SK-MEL-5 (cell line): ENCODE measurements at regions not wholly inside any gene's neighbourhood (a gene's known extent, or its start where the extent isn't known, plus 50 kb on each side); places are given as distances from the start of the nearest gene placed in this dataset.

Experiments
- DNase-seq: peaks from one replicate; pipeline ENCODE4 v3.0.0-alpha.2; 2016; ENCODE audit warnings: low read depth, low spot score
- in situ Hi-C: cut with HindIII; loops from 2 replicates; pipeline ENCODE4 v1.10.0; 2016; ENCODE audit warnings: low sequenced_read_pairs, high pct_unique_total_duplicates, low pct_unique_long_range_greater_than_20kb

DNA sequence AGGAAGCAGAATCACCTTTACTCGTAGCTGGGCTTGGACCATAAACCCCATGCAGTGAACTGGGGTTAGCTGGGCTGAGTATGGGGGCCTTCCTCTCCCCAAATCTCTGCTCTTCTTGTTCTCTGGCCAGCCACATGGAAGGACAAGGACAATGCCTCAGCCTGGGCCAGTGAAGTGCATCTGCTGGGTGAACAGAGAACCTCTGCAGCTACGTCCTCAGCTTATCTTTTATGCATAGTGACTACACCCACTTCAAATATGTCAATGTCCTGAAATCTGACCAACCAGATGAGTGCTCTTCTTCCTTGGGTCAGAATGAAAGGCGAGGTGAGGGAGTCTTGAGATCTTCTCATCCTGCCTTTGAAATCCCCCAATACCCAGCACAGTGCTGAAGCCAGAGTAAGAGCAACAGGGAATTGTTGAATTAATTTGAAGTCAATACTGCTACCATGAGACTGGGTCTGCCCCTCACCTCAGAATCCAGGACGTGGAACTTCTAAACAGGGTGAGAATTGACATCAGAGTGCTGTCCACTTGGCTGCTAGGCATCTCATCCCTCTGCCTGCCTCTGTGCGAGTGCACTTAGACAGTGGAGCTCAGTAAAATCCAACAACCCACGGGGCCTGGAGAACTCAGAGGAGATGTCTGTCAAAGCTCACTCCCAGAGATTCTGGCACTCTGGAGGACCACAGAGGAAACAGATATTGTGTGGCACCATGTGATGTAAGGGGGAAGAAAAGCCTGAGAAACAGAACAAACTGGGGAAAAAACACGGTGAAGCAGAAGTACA, 99.0 kb downstream of the IER5 start:
- in situ Hi-C loops, result no loop called here

GRCh38 chr1:181189245-181189644, 100.7 kb downstream of the IER5 start:
- in situ Hi-C loops, result no loop called here
- DNase-seq, result no peak

More for the DNA sequence above, 99.0 kb downstream of the IER5 start:
- DNase-seq, result no peak

DNA sequence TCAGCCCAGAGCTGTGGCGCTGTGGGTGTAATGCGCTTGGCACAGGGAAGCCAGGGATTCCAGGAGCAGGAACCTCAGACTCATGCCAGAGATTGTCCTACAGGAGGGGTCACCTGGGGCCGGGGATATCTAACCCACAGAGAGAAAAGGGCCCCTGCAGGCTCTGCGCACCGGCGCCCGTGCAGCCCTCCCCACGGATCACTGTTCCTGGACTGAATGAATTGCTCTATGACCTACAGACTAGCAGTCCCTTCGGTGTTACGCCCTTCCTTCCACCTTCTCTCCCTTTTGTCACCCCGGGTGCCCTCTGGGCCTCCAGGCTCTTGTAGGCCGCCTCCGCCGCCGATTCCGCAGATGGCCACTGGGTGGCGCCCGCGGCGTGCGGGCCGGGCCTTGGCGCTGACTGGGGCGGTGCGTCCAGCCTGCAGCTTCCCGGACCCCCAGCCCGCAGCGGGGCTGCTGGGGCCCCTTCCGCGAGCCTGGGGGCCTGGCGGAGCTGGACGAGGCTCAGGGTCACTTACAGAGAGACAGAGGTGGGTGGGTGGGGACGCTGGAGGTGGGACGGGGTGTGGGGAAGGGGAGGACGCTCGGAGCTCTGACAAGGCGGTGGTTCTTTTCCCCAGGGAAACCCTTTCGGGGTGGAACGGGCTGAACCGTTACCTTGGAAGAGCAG, 101.3 kb downstream of the IER5 start:
- DNase-seq, result peak; percentile 60
- in situ Hi-C loops, result no loop called here

DNA sequence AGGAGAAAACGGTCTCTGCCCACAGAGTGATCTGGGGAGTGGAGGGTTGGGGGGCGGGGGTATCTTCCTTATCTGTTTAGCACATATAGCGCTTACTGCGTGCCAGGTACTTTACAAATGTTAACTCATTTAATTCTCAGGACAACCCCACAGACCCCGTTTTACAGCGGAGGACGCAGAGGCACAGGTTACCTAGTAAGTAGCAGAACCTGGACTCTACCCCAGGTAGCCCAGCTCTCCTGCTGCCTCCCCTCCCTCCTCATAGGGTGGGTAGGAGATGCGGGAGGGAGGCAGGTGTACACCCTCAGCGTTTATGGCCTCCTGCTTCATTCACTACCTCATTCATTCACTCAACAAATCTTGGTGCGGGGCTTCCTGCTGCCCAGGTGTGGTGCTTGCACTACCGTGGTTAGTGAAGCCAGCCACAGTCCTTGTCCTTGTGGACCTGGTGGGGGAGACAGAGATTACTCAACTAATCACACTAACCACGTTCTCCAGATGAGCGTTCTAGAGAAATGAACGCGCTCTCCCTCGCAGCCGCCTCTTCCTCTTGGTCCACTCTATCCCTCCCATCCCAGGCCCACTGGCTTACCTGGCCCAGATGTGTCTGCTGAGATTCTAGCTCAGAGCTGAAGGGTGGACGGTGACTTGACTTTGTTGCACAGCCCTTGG, 102.0 kb downstream of the IER5 start:
- DNase-seq, result no peak
- in situ Hi-C loops, result no loop called here

- in situ Hi-C loops, result no loop called here
- DNase-seq, result no peak
These were observed 103.1 kb downstream of the IER5 start for GRCh38 chr1:181191494-181192040.

GRCh38 chr1:181192316-181192715, 103.8 kb downstream of the IER5 start:
- no peak for DNase-seq
- in situ Hi-C loops, result no loop called here

GRCh38 chr1:181202986-181203555, 114.6 kb downstream of the IER5 start:
- in situ Hi-C loops, result no loop called here
- DNase-seq, result no peak

- DNase-seq, result no peak
- in situ Hi-C loops, result no loop called here
These were observed 116.0 kb downstream of the IER5 start for GRCh38 chr1:181204530-181204929.

GRCh38 chr1:181205901-181206300, 117.4 kb downstream of the IER5 start:
- in situ Hi-C loops, result no loop called here
- no peak for DNase-seq

GRCh38 chr1:181206513-181206912, 118.0 kb downstream of the IER5 start:
- no peak for DNase-seq
- in situ Hi-C loops, result no loop called here

GRCh38 chr1:181206979-181207790, 118.7 kb downstream of the IER5 start:
- DNase-seq, result no peak
- in situ Hi-C loops, result no loop called here

DNA sequence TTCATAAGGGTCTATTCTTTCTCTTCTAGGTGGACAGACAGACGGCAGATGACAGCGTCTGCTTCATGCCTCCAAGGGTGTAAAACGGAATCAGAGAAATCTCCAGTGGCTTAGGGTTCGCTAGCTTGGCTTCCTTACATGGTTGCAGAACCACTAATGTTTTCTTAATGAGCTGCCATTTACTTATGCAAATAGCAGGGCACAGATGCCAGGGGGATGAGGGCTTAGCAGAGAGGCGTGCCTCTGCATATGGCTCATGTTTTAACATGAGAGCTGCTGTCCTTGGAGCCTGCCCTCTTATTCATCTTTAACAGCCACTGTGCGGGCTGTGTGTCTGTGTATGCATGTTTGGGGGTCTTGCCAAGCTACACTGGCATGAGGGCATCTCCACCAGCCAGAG, 119.6 kb downstream of the IER5 start:
- in situ Hi-C loops, result no loop called here
- no peak for DNase-seq

DNA sequence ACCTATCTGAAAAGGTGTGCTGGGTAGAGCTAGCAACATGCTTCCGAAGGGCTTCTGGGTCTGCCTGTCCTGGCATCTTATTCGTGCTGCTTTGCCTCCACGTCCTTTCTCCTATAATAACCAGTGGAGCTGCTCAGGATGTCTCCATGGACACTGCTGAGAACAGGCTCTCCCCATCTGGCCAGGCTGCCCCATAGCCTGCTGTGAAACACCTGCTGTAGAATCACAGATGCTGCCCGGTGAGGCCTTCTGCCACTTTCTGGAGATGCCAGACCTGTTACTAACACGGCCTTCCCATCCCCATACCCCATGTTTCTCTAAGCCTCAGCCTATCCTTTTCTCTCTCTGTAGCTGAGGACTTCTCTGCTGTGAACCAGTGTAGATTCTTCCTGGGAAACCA, 120.5 kb downstream of the IER5 start:
- in situ Hi-C loops, result no loop called here
- DNase-seq, result no peak

GRCh38 chr1:181213056-181213455, 124.6 kb downstream of the IER5 start:
- in situ Hi-C loops, result no loop called here
- DNase-seq, result no peak

GRCh38 chr1:181216591-181216994, 128.1 kb downstream of the IER5 start:
- in situ Hi-C loops, result no loop called here
- no peak for DNase-seq

DNA sequence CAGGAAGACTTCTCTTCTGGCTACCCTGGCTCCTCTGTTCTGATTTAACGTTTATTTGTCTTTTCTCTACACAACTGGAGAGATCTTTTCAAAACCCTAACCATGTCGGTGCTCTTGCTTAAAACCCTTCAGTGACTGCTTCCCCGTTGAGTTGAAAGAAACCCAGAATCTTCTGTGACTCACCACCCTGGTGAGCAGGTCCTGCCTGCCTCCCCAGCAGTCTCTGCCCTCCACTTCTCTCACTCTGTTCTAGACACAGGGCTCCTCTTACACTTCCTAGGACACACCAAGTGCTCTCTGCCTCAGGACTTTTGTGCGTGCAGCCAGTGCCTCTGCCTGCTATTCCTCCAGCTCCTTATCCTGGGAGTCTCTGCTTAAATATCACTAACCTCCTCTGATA, 131.4 kb downstream of the IER5 start:
- in situ Hi-C loops, result no loop called here
- no peak for DNase-seq

DNA sequence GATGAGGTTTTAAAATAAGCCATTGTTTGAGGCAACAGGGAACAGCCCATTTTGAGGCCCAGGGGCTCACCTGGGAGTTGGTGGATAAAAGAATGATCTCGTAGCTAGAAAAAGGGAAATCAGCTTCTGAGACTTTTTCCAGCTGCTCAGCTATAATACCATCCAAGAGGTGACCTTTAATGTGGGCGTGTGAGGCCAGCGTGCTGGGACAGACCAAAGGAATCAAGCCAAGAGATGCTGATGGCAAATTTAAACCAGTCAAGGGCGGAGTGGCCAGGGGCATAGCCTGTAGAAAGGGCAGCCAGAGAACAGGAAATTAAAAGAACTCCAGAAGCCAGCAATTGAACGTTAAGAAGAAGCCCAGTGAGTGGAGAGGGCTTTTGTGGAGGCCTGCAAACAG, 132.6 kb downstream of the IER5 start:
- in situ Hi-C loops, result no loop called here
- DNase-seq, result no peak
